ENCODE measurements at regions not wholly inside any gene's neighbourhood (a gene's known extent, or its start where the extent isn't known, plus 50 kb on each side); places are given as distances from the start of the nearest gene placed in this dataset.
"Not testable (repeated sequence)": the region's sequence is repeated elsewhere in the genome, so short reads cannot be mapped to it uniquely, and the experiment has no call there.

DNA sequence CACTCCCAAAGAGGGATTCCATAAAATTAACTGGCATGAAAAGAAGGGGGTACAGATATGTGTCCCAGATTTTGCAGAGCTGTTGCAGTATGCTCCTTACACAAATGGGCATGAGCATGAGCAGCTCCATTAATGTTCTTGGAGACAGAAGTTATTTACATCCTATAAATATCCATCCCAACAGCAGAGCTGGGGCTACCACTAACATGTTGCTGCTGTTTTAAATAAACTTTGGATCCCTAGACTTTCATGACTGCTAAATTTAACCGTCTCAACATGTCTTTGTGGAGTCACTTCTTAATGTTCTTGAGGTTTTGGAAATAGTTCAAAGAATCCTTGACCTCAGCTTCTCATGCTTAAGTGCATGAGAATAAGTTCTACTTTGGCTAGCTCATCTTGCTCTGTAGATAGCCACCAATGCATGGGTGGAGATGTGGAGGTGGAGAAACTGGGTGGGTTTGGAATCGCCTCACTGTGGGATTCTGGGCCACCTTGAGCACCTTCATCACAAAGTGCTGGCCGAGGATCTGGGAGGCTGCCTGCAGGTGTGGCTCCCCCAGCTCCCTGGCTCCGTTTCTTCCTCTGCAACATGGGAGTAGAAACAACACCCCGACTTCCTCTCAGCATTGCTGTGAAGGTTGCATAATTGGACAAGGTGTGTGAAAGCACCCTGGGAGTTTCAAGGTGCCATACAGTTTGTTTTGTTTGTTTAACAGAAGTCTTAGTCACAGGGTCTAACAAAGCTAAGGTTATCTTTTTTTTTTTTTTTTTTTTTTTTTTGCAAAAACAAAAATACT lies 307.2 kb downstream of the MYCN start:
- no peak for DNase-seq (ENCODE audit: low read depth in 1 of 2, low spot score in 1 of 2)

DNA sequence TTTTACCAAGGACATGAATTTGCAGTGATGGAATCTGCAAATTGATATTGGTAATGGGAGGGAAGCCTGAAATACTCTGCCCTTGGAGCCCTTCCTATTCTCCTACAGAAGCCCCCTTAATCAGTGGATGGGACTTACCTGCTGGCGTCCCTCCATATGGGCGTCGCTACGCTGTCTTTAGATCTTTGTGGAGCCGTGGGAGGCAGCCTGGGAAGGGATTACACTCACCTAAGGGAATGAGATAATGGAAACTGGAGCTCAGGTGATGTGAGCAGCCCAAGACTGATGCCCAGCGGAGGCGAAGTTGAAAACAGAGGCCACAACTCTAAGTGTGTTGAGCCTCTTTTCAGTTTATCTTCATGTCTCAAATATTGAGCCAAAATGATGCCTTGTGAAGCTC lies 306.6 kb downstream of the MYCN start:
- DNase-seq (ENCODE audit: low read depth in 1 of 2, low spot score in 1 of 2) = no peak

DNA sequence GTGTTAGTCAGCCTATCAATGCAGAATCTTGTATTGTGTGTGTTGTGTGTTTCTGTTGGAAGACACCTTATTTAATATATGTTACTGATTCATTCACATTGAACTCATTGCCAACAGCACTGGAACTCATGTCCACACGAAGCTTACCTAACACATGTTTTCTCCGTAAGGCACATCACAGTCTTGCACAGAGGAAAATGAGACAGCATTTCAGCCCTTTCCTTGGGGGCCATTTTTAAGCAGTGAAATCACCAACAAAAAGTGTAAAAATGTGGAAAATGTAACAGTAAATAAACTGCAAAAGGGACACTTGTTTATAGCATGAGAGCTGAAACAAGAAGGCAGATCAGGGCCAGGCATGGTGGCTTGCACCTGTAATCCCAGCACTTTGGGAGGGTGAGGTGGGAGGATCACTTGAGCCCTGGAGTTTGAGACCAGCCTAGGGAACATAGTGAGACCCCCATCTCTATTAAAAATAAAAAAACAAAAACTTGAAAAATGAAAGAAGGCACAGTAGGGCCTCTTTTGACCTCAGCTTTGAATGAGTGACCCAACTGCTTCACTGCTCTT lies 306.0 kb downstream of the MYCN start:
- DNase-seq (ENCODE audit: low read depth in 1 of 2, low spot score in 1 of 2) = no peak

DNA sequence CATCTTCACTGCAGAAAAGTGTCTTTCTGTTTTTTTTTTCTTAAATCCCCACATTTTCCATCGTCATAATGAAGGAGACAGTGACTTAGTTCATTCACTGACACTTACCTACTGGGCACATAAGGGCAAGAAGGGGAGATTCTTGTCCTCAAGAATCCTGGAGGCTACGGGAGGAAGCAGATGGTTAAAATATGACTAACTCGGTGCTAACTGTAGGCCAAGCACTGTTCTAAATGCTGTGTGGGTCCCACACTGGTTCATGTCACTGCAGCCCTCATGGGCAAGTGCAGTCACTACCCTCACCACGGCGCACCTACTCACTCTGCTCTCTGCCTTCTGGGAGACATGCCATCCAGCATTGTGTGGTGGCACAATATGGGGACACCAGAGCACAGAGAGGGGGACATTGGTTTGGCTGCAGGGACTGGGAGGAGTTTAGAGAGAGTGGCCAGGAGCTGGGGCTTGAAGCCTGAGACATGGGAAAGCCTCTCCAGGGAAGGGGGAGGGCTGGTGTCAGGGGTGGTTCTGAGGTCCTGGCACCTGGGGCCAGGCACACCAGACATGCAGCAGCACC lies 305.2 kb downstream of the MYCN start:
- no peak for DNase-seq (ENCODE audit: low read depth in 1 of 2, low spot score in 1 of 2)

DNA sequence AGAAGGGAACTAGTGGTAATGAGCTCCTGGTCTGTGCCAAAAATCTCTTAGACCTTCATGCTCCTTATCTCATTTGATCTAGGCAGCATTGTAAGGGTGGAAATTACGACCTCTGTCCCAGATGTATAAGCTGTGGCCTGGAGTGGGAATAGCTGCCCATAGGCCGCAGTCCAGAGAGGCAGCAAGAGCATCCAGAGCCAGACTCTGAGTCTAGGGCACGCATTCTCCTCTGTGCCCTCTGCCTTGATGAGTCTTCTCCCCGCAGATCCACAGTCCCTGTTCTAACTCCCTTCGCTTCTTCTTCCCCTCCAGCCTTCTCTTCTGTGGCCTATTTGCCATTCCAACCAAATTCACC lies 304.6 kb downstream of the MYCN start:
- DNase-seq (ENCODE audit: low read depth in 1 of 2, low spot score in 1 of 2) = no peak

DNA sequence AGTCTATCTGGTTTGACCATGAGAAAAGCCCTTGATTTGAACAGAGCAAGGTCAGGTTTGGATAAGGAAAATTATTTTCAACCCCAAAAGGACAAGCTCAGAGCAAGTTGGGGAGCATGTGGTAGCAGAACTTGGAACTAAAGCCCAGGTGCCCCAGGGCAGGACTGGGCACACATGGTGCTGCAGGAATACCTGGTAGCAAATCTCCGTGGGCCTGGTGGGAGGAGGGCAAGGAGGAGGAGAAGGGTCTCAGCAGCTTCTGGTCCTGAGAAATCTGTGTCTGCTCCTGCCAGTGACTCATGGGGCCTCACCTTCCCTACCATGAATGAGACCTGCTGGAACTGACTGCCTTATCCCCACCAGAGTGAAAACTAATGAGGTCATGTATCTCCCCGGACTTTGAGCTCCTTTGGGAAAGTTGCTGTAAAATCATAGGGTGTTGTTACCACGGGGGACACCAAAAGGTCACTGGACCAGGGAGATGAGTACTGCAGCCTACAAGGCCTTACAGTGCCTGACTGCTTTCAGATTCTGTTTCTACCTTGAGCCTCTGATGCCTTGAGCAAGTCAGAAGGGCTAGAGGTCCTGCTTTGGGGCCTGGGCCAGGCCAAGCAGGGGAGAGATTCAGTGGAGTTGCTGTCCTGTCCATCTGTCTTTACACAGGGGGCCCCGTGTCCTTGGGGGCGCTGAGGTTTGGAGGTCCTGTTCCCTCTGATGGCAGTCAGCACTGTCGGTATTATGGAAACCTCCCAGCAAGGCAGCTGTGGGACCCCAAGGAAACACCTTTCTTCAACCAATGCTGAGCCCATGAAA lies 304.0 kb downstream of the MYCN start:
- DNase-seq (ENCODE audit: low read depth in 1 of 2, low spot score in 1 of 2) = no peak

DNA sequence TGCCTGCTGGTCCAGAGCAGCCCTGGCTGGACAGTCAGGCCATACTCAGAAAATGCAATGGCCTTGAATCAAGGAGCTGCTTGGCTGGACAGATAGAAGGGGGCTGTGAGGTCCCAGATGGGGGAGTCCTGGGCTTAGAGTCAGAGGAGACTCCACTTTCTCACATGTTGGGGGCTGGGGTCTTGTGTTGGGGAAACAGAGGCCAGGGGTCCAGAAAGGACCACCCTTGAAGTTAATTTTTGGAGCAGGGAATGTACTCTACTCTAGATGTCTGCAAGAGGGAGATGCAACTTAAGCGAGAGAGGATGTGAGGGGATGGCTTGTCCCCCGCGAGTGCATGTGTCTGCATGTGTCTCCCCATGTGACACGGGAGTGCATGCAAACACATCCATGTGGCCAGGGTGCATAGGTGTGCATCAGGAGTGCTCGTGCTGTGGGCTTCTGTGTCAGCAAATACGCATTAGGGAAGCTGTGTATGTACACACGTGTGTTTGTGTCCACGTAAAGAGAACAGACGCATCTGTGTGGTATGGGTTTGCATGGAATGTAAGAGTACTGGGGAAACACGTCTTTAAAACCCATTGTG lies 303.2 kb downstream of the MYCN start:
- DNase-seq (ENCODE audit: low read depth in 1 of 2, low spot score in 1 of 2) = no peak

DNA sequence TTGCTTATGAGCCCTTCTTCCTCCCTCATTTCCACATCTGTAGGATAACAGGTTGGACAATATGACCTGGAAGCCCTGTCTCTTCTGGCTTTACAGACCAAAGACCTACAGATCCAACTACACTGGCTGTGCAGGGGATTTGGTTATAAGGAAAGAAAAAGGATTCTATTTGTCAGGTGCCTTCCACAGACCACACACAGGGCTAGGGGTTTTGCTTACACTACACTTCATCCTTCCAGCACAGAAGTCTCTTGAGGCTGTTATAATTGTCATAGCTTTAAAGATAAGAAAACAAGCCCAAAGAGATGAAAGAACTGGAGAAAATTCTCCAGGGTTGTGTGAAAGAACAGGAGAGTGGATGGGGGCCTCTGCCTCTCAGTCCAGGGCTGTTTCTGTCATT lies 302.6 kb downstream of the MYCN start:
- no peak for DNase-seq (ENCODE audit: low read depth in 1 of 2, low spot score in 1 of 2)

DNA sequence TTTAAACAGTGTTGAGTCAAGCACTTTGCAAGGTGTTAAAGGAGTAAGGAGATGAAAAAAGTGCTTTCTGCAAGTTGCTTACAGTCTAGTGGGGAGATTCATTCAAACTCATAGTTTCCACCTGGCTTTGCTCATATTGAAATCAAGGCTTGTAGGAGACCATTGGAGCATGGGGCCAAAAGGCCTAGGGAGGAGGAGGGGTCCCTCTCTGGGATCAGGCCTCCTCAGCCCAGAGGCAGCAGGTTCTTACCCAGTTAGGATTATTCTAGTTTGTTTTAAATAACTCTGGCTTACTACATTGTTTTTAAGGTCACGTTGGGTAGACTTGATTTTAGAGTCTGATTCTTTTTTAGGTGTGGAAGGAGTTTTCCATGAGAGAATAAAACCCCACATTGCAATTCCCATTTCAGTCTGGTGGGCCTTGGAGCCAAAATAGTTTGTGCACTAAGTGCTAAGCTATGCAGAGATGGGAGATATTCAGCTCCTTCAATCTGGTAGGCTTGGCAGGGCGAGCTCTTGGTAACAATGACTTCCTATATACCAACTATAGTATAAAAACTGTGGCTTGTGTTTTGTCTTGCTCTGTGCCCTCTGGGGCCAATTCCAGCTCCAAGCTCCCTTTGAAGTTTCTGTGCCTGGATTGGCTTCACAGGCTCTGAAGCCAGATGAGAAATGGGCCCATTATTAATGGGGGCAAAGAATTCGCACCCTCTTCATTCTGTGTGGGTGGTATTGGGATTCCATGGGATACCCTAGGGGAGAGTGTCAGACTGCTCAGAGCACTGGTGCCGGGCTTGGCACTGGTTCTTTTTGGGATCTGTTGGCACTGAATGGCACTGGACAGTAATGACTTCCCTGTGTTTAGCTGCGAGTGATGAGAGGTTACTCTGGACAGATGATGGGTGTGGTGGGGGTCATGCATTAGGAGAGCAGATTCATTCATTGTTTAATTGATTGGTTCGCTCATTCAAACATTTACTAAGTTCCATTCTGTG lies 301.1 kb downstream of the MYCN start:
- no peak for DNase-seq (ENCODE audit: low read depth in 1 of 2, low spot score in 1 of 2)

DNA sequence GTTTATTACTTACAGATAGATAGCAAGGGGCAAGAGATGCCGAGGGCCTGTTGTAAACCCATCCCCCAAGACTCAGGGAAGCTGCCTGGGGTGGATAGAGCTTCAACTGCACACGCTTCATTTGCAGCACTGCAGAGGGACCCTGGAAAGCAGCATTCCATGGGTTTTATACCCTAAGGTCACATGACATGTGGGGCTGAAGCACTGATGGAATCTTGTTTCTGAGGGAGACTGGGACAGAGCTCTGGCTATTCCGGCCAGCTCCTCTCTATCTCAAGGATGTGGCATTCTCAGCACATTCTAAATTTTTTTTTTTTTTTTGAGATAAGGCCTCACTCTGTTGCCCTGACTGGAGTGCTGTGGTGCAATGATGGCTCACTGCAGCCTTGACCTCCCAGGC lies 300.1 kb downstream of the MYCN start:
- DNase-seq (ENCODE audit: low read depth in 1 of 2, low spot score in 1 of 2) = no peak

DNA sequence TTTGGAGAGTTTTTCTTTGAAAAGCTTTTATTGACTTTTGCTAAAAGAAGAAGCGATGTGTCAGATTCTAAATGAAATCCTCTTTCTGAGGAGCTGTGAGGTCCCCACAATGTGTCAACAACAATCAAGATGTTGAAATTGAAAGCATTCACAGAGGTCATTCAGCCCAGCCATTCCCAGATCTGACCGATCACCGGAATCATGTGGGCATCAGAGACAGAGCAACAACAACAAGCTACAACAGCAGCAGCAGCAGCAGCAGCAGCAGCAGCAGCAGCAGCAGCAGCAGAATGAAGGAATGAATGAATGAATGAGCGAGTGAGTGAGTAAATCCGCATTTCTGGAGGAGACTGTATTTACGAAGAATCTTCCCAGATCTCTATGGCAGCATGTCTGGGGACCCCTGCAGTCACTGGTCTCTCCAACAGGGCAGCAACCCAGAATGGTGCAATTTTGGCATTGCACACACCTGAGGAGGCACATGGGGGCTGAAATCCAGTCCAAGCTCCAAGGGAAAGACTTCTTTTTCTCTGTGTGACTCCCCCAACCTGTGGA lies 299.0 kb downstream of the MYCN start:
- DNase-seq (ENCODE audit: low read depth in 1 of 2, low spot score in 1 of 2) = no peak

DNA sequence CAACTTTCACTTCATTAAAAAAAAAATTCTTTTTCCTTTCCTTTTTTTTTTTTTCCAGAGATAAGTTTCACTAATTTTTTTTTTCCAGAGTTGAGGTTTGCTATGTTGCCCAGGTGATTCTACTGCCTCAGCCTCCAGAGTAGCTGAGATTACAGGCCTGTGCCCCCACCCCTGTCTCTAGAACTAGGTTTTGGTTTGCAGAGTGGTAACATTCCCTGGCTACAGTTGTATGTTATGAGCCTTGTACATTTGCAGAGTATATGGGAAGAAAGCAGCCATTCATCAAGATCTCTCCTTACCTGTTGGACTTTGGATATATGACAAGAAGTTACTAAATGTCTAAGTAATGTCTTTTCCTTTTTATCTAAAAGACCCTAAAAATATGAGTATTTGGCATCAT lies 298.4 kb downstream of the MYCN start:
- no peak for DNase-seq (ENCODE audit: low read depth in 1 of 2, low spot score in 1 of 2)

DNA sequence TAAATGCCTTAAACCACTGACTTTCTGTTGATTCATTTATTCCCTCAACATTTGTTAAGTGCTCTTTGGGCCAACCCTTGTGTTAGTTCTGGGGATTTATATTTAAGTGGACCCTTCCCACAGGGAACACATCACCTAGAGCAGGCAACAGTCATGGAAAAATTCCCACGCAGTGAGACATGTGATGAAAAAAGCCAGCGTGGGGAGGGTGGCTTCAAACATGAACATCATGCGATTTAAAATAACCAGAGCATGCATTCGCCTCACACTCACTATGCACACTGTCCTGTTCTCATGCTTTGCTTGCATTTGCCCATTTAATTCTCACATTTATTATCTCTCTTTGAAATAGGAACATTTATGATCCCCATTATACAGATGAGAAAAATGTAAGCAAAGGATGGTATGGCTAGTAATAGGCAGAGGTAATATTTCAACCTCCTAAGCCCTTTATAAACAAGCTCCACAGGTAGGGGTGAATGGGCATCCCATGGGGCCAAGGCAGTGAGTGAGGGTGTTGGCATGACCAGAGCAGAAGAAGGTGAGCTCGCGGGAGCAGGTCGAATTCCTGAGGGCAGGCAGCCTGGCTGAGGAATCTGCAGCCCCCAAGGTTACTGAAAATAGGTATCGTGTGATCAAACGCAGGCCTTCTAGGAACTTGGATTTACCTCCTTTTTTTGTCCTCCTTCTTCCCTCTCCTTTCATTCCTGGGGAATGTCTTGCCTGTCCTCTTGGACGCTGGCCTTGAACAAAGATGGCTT lies 297.8 kb downstream of the MYCN start:
- no peak for DNase-seq (ENCODE audit: low read depth in 1 of 2, low spot score in 1 of 2)

DNA sequence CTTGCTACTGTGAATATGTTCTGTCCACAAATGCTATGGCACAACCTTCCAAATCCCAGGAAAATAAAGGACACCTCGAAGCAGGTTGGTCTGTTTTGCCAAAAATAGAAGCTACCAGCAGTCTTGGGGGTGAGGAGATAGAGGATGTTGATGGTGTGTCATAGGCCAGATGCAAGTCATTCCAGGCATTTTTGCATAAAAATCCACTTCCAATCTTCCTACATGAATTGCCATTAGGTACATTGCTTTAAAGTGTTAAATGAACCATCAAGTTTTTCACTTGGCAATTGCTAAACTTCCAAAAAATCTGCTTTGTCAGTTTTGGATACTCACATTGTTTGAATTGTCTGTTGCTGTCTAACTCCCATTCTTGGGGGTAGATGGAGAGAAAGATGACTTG lies 295.4 kb downstream of the MYCN start:
- DNase-seq (ENCODE audit: low read depth in 1 of 2, low spot score in 1 of 2) = no peak

DNA sequence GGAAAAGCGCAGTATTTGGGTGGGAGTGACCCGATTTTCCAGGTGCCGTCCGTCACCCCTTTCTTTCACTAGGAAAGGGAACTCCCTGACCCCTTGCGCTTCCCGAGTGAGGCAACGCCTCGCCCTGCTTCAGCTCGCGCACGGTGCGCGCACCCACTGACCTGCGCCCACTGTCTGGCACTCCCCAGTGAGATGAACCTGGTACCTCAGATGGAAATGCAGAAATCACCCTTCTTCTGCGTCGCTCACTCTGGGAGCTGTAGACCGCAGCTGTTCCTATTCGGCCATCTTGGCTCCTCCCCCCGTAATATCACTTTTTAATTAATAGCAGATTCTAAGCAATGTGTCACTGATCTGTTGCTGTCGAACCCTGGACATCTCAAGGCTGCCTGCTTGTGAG lies 294.9 kb downstream of the MYCN start:
- DNase-seq (ENCODE audit: low read depth in 1 of 2, low spot score in 1 of 2) = not testable (repeated sequence)

DNA sequence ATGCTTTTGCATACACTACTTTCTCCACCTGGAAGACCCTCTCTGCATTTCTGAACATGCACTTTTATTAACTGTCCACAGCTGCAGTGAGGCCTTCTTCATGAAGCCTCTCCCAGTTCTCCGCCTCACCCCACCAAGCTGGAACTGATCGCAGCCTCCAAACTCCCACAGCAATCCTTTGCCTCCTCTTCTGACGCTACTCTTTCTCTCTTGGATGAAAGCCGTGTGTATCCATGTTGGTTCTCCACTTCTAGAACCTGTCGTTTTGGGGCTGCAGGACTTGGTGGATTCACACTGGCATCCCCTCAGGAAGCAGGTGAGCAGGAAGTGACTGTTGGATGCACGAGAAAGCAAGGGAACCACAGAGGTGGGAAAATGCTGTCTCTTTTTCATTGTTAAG lies 288.6 kb downstream of the MYCN start:
- no peak for DNase-seq (ENCODE audit: low read depth in 1 of 2, low spot score in 1 of 2)

DNA sequence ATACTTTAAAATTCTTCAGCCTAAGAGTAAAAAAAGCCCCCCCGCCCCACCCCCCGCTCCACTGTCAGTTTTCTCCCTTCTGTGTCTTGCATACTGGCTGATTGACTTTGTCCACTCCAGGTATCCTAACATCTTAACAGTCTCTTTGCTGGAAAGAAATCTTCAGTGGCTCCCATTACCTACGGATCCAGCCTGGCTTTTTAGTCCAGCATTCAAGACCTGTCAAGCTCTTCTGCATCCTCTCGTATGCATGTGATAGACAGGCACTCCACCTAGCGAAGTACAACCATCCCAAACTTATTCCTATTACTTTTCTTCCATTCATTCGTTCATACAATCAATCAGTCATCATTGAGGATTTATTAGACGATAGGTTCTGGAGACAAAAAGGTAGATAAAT lies 288.1 kb downstream of the MYCN start:
- DNase-seq (ENCODE audit: low read depth in 1 of 2, low spot score in 1 of 2) = no peak

DNA sequence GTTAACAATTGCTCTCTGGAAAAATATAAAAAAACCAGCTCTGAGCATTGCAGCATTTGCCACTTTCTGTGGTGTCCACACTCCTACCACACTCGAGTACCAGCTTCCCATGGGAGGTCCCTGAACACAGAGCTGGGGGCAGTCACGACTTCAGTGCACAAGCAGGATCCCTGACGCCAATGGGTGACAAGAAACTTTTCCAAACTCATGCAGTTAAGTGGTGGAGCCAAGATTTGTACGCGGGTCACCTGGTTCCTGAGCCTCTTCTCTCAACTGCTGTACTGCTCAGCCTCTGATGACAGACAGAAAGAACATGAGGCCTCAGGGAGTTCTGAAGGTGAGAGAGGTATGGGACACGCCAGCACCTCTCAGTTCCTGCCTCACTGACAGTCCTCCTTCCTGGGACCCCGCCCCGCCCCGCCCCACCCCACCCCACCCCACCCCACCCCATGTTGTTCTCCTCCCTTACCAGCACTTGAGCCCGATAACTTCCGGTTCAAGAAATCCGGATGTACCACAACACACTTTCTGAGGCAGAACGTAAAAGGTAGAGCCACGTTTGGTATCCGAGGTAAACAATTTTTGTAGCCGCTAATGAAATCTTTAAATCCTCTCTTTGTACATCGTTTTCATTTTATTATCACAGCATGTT lies 287.6 kb downstream of the MYCN start:
- DNase-seq (ENCODE audit: low read depth in 1 of 2, low spot score in 1 of 2) = no peak

Data from activated T-helper 1 cell treated with anti-CD3 and anti-CD28 coated beads, Interleukin-2, amount 50 U/mL, for 16 hours (primary cell).